NCI-H510A treated with DMSO at 0.1 percent for 48 hours (cell line): ENCODE measurements at regions not wholly inside any gene's neighbourhood (a gene's known extent, or its start where the extent isn't known, plus 50 kb on each side); places are given as distances from the start of the nearest gene placed in this dataset.
A peak's percentile ranks its signal among the peaks of the same experiment; 100 is the strongest.

ENCODE experiments used
- DNase-seq: peaks from one replicate; lab custom pipeline; 2025; lab: John Stamatoyannopoulos, UW

GRCh38 chr3:194973366-194974000, 287.8 kb downstream of the FAM43A start:
- no peak for DNase-seq

- DNase-seq: no peak
Measured at GRCh38 chr3:194974468-194975135, 288.9 kb downstream of the FAM43A start.

GRCh38 chr3:194976049-194976451, 290.4 kb downstream of the FAM43A start:
- no peak for DNase-seq

- DNase-seq: no peak
Measured at GRCh38 chr3:194976874-194977273, 291.2 kb downstream of the FAM43A start.

GRCh38 chr3:194977356-194977755, 291.7 kb downstream of the FAM43A start:
- no peak for DNase-seq

- no peak for DNase-seq
Measured at GRCh38 chr3:194979173-194979572, 291.8 kb downstream of the XXYLT1 start.

- DNase-seq: no peak
Measured at GRCh38 chr3:194982472-194982871, 288.5 kb downstream of the XXYLT1 start.

GRCh38 chr3:194983121-194983520, 287.8 kb downstream of the XXYLT1 start:
- no peak for DNase-seq

GRCh38 chr3:194983620-194984019, 287.3 kb downstream of the XXYLT1 start:
- DNase-seq: no peak

- no peak for DNase-seq
Measured at GRCh38 chr3:194984066-194984465, 286.9 kb downstream of the XXYLT1 start.

- no peak for DNase-seq
Measured at GRCh38 chr3:194984622-194985021, 286.3 kb downstream of the XXYLT1 start.

- DNase-seq: peak; percentile 9
Measured at GRCh38 chr3:194985031-194985578, 285.9 kb downstream of the XXYLT1 start.

GRCh38 chr3:194986208-194987043, 284.5 kb downstream of the XXYLT1 start:
- DNase-seq: no peak

- no peak for DNase-seq
Measured at GRCh38 chr3:194987571-194988494, 283.1 kb downstream of the XXYLT1 start.

- DNase-seq: no peak
Measured at GRCh38 chr3:194988495-194989165, 282.3 kb downstream of the XXYLT1 start.

GRCh38 chr3:194989241-194989640, 281.7 kb downstream of the XXYLT1 start:
- DNase-seq: no peak

GRCh38 chr3:194990454-194991337, 280.3 kb downstream of the XXYLT1 start:
- no peak for DNase-seq

- no peak for DNase-seq
Measured at GRCh38 chr3:194991338-194991654, 279.7 kb downstream of the XXYLT1 start.

GRCh38 chr3:194993896-194994295, 277.1 kb downstream of the XXYLT1 start:
- DNase-seq: no peak

GRCh38 chr3:194994551-194994981, 276.4 kb downstream of the XXYLT1 start:
- no peak for DNase-seq
